ENCODE measurements at regions not wholly inside any gene's neighbourhood (a gene's known extent, or its start where the extent isn't known, plus 50 kb on each side); places are given as distances from the start of the nearest gene placed in this dataset.

DNA sequence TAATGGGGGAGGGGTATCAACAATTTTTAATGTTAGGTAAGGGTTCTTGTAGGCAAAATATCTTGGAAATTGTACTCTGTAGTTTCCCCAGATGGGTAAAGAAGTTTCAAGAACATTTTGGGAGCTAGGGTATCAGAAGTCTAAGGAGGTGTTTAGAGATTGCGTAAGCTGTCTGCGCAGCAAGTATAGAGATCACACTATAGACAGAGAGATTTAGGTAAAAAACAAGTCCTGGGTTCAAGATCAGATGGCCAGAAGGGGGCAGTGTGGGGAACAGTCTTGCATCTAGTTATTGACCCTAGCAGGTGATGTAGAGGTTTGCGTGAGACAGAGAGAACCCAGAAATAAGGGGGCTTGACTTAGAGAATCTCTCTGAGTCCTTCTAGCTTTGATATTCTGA is 80.8 kb downstream of the S1PR1 start:
- no peak for DNase-seq

DNA sequence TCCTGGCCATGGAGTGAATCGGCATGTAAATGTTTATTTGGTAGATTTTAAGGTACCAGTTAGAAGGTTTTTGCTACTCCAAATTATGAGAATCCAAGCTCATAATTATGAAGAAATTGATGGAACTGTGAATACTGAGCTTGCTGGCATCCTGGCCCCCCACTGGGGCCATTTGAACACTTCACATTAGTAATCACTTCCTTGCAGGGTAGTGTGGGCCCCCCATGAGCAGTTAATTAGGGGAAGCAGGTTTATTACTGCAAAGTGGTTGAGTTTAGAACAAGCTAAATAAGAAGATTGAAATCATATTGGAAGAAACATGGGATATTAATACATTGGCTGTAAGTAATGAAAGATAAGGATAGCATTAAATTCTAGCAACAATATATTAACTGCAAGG is 86.7 kb downstream of the S1PR1 start:
- DNase-seq: no peak

DNA sequence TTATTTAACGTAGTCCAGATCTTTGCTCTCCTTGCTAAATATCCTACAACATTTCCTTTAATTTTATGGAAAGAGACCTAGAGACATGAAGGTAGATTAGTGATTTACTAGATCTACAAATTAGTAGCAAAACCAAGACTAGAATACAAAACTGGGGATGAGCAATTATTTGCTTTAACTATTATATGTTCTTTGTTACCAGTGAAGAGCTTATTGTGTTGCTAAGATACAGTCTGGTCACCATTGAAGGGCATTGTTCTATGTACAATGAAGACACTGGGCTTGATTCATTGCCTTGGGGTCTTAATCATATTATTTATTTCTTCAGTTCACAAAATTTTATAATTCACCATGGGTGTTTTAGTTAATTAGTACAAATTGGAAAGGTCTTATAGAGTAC is 88.3 kb downstream of the S1PR1 start:
- no peak for DNase-seq

DNA sequence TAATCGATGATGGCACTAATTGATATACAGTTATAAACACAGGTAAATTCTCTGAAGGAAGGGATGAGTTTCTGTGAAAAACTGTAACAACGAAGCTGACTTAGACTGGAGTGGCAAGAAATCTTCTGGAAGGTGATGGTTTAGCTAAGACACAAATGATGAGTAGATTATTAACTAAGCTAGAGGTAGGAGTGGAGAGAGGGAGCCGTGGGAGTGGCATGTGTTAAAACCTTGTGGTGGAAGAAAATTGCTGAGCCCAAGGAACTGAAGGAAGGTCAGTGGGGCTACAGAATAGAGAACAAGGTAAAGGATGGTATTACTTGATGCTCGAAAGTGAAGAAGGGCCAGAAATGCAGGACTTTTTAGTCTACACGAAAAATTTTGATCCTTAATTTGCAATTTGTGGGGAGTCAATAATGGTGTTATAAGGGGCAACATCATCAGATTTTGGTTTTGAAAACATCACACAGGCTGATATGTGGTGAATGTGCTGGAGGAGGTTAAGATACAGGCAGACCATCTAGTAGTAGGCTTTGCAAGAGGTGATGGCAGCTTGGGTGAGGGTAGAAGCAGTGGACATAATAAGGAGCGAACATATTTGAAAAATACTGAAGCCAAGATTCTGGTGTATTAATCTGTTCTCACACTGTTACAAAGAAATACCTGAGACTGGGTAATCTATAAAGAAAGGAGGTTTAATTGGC is 93.8 kb downstream of the S1PR1 start:
- no peak for DNase-seq

DNA sequence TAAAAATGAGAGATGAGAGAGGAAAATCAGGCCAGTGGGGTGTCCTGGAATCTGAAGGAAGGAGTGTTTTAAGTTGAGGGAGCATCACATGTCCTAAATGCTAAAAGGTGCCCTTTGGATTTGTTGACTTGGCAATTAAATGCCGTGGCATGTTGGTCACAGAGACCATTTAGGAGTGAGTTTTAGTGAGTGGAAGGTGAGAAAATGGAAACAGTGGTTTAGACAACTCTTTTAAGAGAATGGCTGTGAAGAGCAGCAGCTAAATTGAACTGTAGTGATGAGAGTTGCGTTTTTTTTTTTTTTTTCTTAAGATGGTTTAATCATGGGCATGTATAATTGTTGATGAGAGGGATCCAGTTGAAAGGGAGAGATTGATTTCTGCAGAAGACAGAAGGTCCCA is 95.0 kb downstream of the S1PR1 start:
- no peak for DNase-seq

DNA sequence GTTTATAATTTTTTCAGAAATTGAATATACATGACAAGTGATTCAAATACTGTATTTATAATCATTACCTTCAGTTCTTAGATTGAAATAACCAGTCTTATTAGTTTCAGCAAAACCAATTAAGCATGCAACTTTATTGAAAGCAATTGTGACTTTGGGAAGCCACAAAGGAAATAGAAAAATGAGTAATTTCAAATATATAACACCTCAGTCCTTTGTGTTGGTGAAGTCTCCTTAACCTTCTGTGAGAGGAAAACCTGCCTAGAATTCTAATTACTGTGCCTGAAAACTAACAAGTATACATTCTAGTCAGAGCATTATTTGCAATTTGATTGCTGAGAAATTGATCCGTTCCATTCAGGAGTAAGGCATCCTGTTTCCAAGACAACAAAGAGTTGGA is 95.8 kb downstream of the S1PR1 start:
- DNase-seq: no peak

DNA sequence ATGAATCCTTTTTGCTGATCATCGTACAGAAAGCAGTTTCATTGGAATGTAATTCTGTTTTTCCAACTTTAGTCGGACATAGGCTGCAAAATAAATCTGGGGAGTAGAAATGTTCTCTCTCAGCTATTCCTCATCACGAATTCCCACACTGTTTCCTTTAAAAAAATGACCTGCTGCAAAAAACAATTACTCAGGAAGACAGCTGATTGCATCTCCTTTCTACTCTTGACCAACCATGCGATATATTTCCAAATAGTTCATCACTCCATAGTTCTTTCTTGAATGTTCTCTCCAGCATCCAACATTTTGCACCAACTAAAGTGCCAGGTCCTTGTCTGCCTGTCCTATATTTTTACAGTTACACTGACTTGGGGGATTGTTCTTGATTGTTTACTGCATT is 96.4 kb downstream of the S1PR1 start:
- no peak for DNase-seq

DNA sequence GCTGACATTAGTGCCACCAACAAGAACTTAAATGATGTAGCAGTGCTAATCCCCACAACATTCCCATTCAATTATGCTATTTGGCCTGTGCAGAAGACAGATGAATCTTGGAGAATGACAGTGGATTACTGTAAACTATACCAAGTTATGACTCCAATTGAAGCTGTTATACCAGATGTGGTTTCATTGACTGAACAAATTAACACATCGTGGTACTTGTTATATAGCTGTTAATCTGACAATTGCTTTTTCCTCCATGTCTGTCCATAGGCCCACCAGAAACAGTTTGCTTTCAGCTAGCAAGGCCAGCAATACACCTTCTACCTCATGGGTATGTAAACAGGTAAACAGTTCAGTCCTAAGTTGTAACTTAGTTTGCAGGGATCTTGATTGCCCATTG is 101.1 kb downstream of the S1PR1 start:
- DNase-seq: no peak

DNA sequence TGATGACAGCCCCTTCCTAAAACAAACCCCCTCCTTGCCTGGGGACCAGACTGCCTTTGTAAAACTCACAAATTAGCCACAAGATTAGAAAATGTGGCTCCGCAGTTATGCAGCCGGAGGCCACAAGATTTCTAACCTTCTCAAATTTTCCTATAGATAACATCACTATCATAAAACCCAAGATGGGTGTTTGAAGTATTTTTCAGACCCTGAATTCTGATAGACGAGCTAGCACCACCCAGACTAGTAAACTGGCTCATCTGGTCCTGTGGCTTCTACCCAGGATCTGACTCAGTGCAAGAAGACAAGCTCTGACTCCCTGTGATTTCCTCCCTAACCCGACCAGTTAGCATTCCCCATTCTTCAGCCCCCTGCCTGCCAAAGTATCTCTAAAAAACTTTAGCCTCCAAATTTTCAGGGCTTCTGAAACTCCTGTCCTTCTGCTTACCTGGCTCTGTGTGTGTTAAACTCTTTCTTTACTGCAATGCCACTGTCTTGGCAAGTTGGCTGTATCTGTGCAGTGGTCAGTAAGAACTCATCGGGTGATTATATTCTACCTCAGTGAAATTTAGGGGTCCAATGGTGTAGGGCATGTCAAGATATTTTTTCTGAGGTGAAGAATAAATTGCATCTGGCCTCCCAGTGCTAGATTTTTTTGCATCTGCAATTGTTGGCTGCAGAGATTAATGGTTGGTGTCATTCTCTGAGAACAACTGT is 102.1 kb downstream of the S1PR1 start:
- no peak for DNase-seq

DNA sequence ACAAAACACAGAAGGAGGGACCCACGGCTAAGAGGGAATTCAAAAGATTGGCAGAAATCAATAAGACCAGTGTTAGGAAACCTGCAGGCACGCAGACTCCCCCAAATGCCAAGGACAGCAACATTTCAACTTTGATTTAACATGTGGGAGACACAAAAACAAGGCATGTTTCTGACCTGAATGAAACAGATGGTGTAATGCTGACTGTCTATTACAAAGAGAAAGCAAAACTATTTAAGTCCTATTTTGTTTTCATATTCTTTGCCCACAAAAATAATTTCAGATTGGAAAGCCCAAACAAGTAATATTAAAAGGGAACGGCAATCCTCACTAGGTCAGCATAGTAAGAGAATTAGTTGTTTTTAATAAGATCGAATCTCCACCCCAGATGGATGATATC is 107.9 kb downstream of the S1PR1 start:
- DNase-seq: no peak

DNA sequence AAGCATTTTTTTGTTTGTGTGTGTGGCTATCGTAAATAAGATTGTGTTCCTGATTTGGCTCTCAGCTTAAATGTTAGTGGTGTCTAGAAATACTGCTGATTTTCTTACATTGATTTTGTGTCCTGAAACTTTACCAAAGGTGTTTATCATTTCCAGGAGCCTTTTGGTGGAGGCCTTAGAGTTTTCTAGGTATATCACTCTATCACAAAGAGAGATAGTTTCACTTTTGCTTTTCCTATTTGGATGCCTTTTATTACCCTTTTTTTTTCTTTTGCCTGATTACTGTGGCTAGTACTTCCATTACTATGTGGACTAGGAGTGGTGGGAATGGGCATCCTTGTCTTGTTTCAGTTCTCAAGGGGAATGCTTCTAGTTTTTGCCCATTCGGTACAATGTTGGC is 109.6 kb downstream of the S1PR1 start:
- DNase-seq: no peak

DNA sequence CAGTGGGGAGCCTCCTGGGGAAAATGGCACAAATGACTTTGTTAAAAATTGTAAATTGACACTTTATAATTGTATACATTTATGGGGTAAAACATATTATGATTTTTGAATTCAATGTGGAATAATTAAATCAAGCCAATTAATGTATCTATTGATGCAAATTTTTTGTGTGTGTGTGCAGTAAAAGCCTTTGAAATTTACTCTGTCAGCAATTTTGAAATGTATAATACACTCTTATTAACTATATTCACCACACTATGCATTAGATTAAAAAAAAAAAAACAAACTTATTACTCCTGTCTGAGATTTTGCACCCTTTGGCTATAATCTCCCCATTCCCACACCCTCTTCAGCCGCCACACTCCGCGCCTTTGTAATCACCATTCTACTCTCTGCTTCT is 119.2 kb downstream of the S1PR1 start:
- no peak for DNase-seq

DNA sequence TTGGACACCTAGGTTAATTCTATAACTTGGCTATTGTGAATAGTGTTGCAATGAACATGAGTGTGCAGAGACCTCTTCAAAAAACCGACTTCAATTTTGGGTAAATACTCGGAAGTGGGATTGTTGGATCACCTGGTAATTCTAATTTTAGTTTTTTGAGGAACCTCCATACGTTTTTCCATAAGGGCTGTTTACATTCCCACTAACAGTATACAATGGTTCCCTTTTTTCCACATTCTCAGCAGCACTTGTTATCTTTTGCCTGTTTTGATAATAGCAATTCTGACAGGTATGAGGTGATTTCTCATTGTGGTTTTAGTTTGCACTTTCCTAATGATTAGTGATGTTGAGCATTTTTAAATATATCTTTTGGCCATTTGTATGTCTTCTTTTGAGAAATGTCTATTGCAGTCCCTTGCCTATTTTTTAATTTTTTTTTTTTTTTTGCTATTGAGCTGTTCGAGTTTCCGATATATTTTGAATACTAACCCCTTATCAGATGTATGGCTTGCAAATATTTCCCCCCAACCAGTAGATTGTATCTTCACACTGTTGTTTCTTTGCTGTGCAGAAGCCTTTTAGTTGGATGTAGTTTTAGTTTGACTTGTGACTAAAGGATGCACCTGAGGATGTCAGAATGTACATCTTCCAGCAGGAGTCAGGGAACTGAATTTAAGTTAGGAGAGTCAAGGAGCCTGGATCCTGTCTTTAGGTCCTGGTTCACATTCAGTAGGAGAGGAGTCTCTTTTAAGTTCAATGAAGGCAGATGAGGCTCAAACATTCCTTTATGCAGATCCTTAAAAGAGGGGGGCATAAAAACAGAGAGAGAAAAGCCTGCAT is 120.0 kb downstream of the S1PR1 start:
- DNase-seq: no peak

DNA sequence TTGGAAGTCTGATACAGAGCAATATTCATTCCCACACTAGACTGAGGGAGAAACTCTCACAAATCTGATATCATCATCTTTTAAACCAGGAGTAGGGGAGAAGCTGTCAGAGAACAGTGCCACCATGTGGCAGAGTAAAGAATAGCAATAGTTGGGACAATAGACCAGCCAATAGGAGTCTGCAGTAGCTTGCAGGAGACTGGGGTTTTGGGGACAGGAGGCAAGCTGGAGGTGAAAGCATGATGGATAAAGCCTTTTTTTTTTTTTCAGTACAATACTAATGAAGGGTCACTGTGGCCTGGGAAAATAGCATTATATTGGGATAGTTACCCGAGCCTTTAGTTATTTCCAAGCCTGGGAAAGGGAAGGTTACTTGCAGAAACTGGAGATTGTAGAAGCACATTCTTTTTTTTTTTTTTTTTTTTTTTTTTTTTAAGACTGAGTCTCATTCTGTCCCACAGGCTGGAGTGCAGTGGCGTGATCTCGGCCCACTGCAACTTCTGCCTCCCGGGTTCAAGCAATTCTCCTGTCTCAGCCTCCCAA is 120.7 kb downstream of the S1PR1 start:
- peak; percentile 78 for DNase-seq

DNA sequence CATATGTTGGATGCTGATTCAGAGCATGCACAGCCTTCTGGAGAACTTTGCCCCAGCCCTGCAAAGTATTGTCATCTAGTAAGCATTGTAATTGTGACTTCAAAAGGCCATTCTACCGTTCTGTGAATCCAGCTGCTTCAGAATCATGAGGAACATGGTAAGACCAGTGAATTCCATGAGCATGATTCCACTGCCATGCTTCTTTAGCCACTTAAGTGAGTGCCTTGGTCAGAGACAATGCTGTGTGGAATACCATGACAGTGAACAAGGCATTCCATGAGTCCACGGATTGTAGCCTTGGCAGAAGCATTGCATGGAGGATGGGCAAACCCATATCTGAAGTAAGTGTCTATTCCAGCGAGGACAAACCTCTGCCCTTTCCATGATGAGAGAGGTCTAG is 123.7 kb downstream of the S1PR1 start:
- no peak for DNase-seq

DNA sequence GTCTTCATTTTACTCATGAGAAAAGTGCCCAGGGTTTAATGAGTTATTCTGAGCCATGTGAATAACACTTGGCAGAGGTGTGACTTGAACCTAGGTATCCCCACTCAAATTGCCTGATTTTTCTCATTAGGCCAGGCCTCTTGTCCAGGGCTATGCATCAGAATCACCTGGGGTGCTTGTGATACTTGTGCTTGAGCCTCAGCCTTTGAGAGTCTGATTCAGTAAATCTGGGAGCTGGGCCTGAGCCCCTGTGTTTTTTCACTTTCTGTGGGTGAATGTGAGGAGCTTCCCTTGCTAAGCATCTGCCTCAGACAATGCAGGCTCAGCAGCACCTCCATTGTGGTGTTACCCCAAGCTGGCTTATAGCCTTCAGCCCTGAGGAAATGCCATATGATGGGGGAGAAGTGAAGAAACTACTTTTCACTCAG is 127.1 kb downstream of the S1PR1 start:
- DNase-seq: no peak

DNA sequence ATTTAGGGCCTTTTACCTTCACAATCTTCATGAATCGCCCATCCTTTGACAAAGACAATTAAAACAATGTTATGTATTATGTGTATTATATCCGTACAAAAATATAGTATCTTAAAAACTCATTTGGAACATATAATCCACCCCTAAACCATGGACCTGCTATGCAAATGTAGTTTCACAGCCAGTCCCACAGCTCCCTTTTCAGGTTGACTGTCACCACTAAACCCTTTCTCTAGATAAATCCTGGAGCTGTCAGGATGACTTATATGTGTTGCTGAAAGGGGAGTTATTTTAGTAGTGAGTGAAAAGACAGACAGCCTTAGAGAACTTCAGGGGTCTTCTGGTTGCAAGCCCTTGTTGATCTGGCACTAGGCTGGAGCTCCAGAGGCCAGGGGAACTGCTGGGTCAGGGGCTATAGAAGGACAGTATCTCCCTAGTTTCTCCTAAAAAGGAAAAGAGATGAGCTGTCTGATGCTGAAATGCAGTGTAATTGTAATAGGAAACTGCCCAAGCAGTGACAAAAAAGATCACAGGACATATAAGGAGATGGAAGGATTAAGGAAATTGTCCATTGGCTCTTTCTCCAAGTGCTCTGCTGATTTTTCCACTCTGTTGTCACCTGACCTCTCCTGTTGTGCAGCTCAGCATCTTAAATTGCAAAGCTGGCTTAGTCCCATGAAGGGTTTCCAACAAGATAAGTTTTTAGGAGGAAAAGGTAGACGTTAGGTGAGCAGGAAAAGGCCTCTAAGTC is 127.7 kb downstream of the S1PR1 start:
- no peak for DNase-seq

DNA sequence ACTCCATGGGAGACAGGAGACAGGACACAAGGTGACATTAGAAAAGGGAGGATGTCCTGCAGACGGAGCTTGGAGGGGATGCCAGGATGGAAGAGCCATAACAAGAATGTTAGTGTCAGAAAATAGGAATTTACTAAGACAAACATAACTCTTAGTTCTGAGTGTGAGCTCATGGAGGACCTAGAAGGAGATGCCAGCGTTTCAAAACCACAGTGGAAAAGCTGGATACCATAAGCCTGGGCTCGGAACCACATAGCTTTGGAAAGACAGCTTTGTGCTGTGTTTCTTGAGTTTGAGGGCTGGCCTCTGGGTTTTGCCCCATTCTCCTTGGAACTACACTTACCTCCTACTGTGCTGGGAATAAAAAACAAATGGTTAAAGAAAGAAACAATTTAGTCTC is 128.4 kb downstream of the S1PR1 start:
- no peak for DNase-seq

DNA sequence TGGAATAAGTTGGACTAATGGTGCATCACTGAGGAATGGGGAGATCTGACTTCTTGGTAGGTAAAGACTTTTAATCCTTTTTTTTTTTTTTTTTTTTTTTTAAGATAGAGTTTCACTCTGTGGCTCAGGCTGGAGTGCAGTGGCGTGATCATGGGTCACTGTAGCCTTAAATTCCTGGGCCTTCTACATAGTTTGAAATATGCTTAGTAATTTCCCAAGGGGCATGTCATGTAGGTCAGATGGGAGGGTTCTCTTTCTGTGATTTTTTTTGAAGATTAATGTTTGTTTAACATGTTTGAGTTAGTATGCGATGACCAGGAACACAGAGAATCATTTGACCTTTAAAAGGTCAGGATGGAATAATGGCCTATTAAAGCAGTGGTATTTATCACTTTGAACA is 129.1 kb downstream of the S1PR1 start:
- no peak for DNase-seq

DNA sequence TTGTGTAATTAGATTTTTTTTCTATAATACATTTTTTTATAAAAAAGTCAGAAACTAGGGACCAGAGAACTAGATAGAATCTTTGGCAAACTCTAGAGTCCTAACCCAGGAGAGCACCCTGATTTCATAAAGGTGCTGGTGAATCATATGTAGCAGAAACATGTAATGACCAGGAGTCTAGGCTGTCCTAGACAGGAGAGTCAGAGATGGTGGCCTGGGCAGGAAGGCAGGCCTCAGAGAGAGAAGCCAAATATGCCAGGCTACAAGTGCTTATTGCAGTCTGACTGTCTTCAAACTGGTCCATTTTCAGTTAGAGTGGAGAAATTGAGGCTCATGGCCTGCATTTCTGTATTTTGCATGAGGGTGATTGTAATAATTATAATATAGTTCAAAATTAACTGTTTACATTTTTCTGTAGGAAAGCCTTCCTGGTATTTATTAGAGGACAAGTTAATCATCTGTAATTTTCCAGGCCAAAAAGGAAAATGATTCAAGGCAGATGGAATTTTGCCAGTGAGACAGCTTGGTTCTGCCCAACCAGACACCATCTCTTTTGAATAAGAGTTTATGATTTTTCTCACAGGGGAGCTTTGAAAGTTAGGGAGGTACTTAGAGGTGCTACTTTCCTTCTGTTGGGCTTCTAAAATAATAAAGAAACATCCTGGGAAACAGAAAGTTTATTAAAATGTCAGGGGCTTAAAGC is 129.8 kb downstream of the S1PR1 start:
- DNase-seq: no peak

DNA sequence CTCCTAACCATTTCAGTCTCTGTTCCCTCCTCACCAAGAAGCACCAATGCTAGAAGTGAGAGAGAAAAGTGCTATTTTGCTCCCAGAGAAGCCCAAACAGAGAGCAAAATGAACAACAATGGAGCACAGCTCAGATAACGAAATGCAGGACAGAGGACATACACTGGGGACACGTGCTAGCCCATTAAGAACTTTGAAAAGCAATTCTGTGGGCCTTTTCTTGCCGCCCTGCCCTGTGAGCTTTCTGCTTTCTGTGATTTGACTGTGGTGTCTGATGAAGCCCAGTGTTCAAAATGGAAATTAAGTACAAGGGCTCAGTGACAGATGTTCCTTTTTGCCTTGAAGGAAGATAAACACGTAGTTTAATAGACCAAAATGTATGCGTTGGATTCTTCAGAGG is 130.8 kb downstream of the S1PR1 start:
- no peak for DNase-seq

DNA sequence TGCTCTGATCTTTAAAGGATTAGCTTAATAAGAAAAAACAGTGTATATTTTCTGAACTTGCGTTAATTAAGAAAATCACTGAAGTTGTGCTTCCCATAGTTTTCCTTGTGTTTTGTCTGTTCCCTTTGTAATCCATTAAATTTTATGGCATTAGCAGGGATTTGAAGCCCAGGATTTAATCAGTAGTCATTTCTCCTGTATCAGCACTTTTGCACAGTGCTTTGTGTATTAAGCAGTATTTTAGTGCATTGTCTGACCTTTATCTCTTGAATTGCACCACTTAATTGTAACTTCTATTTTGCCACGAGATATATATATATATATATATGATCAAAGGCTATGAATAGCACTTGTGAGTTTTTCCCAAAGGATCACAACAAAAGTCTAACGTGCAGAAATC is 133.7 kb downstream of the S1PR1 start:
- DNase-seq: no peak

Data from CD4-positive, alpha-beta T cell treated with Interleukin-15 for 1 hour (primary cell).